ENCODE measurements at regions not wholly inside any gene's neighbourhood (a gene's known extent, or its start where the extent isn't known, plus 50 kb on each side); places are given as distances from the start of the nearest gene placed in this dataset.

GRCh38 chr4:3655963-3656362 is 110.2 kb upstream of the ADRA2C start:
- TF ChIP-seq CTCF (IDR thresholded peaks at IDR 0.05) (no peak), EP300 (IDR thresholded peaks at IDR 0.05) (no peak), POLR2AphosphoS5 (IDR thresholded peaks at IDR 0.05) (no peak), POLR2A (IDR thresholded peaks at IDR 0.05) (no peak)

Measured in sigmoid colon (tissue), 4 donors.